Duodenal mucosa (tissue), 2 donors: ENCODE measurements at regions not wholly inside any gene's neighbourhood (a gene's known extent, or its start where the extent isn't known, plus 50 kb on each side); places are given as distances from the start of the nearest gene placed in this dataset.

Experiments
- H3K27ac ChIP-seq: one replicate; pipeline ENCODE4 v1.7.0; 2013; ENCODE audit warnings: low read depth, low read length
- H3K27me3 ChIP-seq, 2 donors: one replicate each; pipeline ENCODE4 v1.7.0; 2013; ENCODE audit warnings: low read length in 2 of 2, control low read depth in 1 of 2; ENCODE audit not compliant: insufficient read depth in 2 of 2, control insufficient read depth in 1 of 2
- H3K36me3 ChIP-seq, 2 donors: one replicate each; pipeline ENCODE4 v1.7.0; 2013; ENCODE audit warnings: low read length in 2 of 2, control low read depth in 1 of 2; ENCODE audit not compliant: insufficient read depth in 2 of 2, control insufficient read depth in 1 of 2
- H3K4me1 ChIP-seq, 2 donors: one replicate each; pipeline ENCODE4 v1.7.0; 2013; ENCODE audit warnings: low read length in 2 of 2, control low read depth in 1 of 2; ENCODE audit not compliant: insufficient read depth in 2 of 2, control insufficient read depth in 1 of 2
- H3K4me3 ChIP-seq, 2 donors: one replicate each; pipeline ENCODE4 v1.7.0; 2013; ENCODE audit warnings: low read length in 2 of 2, low read depth in 1 of 2
- H3K9ac ChIP-seq, 2 donors: one replicate each; pipeline ENCODE4 v1.7.0; 2013; ENCODE audit warnings: low read length in 2 of 2, low read depth in 1 of 2
- H3K9me3 ChIP-seq, 2 donors: one replicate each; pipeline ENCODE4 v1.7.0; 2013; ENCODE audit warnings: low read length in 2 of 2, control low read depth in 1 of 2; ENCODE audit not compliant: control insufficient read depth in 1 of 2

DNA sequence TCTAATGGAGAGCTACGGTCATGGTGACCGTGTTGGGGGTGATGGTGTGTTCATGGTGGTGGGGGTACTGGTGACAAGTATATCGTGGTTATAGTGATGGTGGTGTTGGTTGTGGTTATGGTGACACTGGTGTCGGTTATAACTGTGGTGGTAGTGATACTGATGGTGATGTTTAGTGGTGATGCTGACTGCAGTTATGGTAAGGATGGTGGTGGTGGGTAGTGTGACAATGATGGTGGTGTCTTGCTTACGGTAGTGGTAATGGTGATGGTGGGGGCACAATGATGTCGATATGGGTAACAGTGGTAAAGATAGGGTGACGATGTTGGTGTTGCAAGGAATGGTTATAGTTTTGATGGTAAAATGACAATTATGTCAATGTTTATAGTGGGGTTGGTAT lies 98.9 kb upstream of the SLC2A1 start:
- no peak overlapping the region for H3K4me3 ChIP-seq
- H3K4me1 ChIP-seq = no peaks in the 10 kb centered on the region
- H3K9me3 ChIP-seq = no peaks in the 10 kb centered on the region
- no peak overlapping the region for H3K27ac ChIP-seq
- no peaks in the 10 kb centered on the region for H3K27me3 ChIP-seq
- no peaks in the 10 kb centered on the region for H3K36me3 ChIP-seq
- no peak overlapping the region for H3K9ac ChIP-seq

DNA sequence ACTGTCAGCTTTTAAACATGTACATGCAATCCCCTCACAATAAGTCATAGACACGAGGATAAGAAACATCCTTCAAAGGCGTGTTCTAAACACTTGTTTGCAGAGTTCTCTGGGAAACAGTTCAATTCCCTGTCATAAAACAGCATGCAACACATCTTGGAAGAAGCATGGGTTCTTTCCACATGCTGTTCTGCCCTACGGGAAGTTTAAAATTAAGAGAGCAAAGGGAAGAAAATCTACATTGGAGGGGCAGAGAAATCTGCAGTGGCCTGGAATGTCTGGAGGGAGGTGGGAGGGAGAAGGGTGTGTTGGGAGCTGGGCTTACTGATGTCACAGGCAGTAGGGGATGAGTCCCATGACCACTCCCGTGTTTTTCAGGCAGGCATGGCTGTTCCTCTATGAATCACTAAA lies 98.3 kb upstream of the SLC2A1 start:
- no peak overlapping the region for H3K4me3 ChIP-seq
- no peaks in the 10 kb centered on the region for H3K36me3 ChIP-seq
- H3K9me3 ChIP-seq = no peaks in the 10 kb centered on the region
- no peak overlapping the region for H3K9ac ChIP-seq
- no peaks in the 10 kb centered on the region for H3K27me3 ChIP-seq
- no peak overlapping the region for H3K27ac ChIP-seq
- no peaks in the 10 kb centered on the region for H3K4me1 ChIP-seq

DNA sequence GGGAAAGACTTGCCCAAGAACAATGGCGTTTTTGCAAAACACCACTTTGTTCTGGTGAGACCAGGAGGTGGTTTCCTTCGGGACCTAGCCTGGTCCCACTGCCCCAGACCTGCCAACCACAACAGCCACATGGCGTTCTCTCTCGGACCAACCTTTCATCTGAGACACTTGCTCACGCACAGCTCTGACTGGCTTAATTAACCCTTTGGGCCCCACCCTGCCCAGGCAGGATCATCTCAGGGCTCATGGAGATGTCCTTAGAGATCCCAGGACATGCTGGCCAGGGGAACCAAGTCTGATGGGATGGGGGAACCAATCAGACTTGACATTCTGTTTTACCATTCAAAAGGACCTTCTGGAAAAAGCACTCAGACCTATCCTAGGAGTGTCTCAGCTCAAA lies 97.8 kb upstream of the SLC2A1 start:
- no peaks in the 10 kb centered on the region for H3K27me3 ChIP-seq
- no peaks in the 10 kb centered on the region for H3K9me3 ChIP-seq
- no peak overlapping the region for H3K27ac ChIP-seq
- H3K9ac ChIP-seq = no peak overlapping the region
- no peak overlapping the region for H3K4me3 ChIP-seq
- H3K36me3 ChIP-seq = no peaks in the 10 kb centered on the region
- no peaks in the 10 kb centered on the region for H3K4me1 ChIP-seq

GRCh38 chr1:43054961-43055360 lies 96.3 kb upstream of the SLC2A1 start:
- no peak overlapping the region for H3K4me3 ChIP-seq
- H3K9me3 ChIP-seq = no peaks in the 10 kb centered on the region
- no peak overlapping the region for H3K27ac ChIP-seq
- no peaks in the 10 kb centered on the region for H3K27me3 ChIP-seq
- H3K36me3 ChIP-seq = no peaks in the 10 kb centered on the region
- no peak overlapping the region for H3K9ac ChIP-seq
- H3K4me1 ChIP-seq = no peaks in the 10 kb centered on the region

- no peak overlapping the region for H3K27ac ChIP-seq
- no peaks in the 10 kb centered on the region for H3K9me3 ChIP-seq
- H3K27me3 ChIP-seq = no peaks in the 10 kb centered on the region
- no peak overlapping the region for H3K4me3 ChIP-seq
- H3K36me3 ChIP-seq = no peaks in the 10 kb centered on the region
- no peaks in the 10 kb centered on the region for H3K4me1 ChIP-seq
- no peak overlapping the region for H3K9ac ChIP-seq
Observed at GRCh38 chr1:43052786-43053439, 94.2 kb upstream of the SLC2A1 start.

DNA sequence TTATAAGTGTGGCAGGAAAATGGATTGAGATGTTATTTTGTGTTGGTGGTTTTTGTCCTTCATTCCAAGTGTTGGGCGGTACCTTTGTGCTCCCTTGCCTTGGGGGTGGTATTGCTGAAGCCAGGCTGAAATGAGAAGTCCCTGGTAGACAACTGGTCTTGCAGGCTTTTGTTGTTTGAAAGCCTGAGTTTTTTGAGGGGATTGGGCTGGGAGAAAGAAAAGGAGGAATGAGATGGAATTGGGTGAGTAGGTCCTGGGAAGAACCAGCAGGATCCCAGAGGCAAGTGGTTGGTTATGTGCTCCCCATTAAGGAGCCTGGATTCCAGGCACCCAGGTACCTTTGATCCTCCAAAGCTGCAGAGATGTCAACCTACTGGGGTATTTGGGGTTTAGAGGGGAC lies 93.7 kb upstream of the SLC2A1 start:
- H3K27ac ChIP-seq = no peak overlapping the region

DNA sequence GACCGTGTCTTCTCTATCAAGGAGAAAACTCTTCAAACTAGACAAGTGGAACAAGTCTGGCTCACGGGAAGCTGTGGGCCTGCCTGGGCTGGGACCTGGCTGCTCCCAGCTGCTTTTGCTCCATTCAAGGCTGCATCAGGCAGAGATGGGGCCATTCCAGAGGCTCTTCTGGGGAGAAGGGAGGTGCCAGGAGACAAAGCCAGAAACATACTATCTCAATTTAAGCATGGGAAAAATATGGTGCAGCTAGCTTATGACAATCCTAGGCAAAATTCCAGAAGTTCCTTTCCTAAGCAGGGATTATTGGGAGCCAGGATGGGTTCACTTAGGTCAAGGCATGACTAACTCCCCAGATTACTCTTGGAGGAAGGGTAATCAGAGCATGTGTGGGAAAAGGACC lies 90.8 kb upstream of the SLC2A1 start:
- Histone ChIP-seq H3K4me1 (no peaks in the 10 kb centered on the region), H3K27me3 (no peaks in the 10 kb centered on the region), H3K4me3 (no peak overlapping the region), H3K27ac (no peak overlapping the region), H3K9ac (no peak overlapping the region), H3K36me3 (no peaks in the 10 kb centered on the region), H3K9me3 (no peaks in the 10 kb centered on the region)

More for the DNA sequence above, 93.7 kb upstream of the SLC2A1 start:
- H3K27me3 ChIP-seq = no peaks in the 10 kb centered on the region
- no peaks in the 10 kb centered on the region for H3K36me3 ChIP-seq
- no peak overlapping the region for H3K9ac ChIP-seq
- no peaks in the 10 kb centered on the region for H3K9me3 ChIP-seq
- H3K4me3 ChIP-seq = no peak overlapping the region
- no peaks in the 10 kb centered on the region for H3K4me1 ChIP-seq

DNA sequence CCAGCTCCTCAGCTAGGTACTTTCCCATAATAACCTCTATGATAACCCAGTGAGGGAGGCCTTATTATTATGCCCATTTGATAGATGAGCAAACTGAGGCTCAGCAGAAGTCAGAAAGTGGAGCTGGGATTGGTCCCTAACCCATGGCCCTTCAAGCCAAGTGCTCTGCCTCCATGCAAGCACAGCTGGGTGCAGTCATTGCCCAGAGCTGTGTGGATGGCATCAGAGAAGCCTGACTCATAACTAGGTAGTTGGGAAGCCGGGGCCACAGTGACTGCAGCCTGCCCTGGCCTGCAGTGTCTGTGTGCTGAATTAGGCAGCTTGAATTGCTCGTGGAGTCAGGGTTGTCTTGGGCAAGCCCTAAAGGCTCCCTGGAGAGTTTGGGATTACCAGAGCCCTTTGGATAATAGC lies 89.9 kb upstream of the SLC2A1 start:
- no peaks in the 10 kb centered on the region for H3K9me3 ChIP-seq
- no peak overlapping the region for H3K27ac ChIP-seq

GRCh38 chr1:43047135-43047534 lies 88.5 kb upstream of the SLC2A1 start:
- Histone ChIP-seq H3K4me3 (no peak overlapping the region), H3K36me3 (no peaks in the 10 kb centered on the region), H3K27me3 (no peaks in the 10 kb centered on the region), H3K9ac (no peak overlapping the region), H3K9me3 (no peaks in the 10 kb centered on the region), H3K4me1 (no peaks in the 10 kb centered on the region), H3K27ac (no peak overlapping the region)

More for the DNA sequence above, 89.9 kb upstream of the SLC2A1 start:
- Histone ChIP-seq H3K36me3 (no peaks in the 10 kb centered on the region), H3K27me3 (no peaks in the 10 kb centered on the region), H3K9ac (no peak overlapping the region), H3K4me1 (no peaks in the 10 kb centered on the region), H3K4me3 (no peak overlapping the region)

- H3K4me3 ChIP-seq = no peak overlapping the region
- no peaks in the 10 kb centered on the region for H3K27me3 ChIP-seq
- no peaks in the 10 kb centered on the region for H3K4me1 ChIP-seq
- no peaks in the 10 kb centered on the region for H3K36me3 ChIP-seq
- H3K9me3 ChIP-seq = no peaks in the 10 kb centered on the region
- H3K9ac ChIP-seq = no peak overlapping the region
- H3K27ac ChIP-seq = no peak overlapping the region
Observed at GRCh38 chr1:43044572-43045361, 86.1 kb upstream of the SLC2A1 start.
